Esophagus squamous epithelium (tissue), 4 donors: ENCODE measurements at regions not wholly inside any gene's neighbourhood (a gene's known extent, or its start where the extent isn't known, plus 50 kb on each side); places are given as distances from the start of the nearest gene placed in this dataset.
"Not testable (repeated sequence)": the region's sequence is repeated elsewhere in the genome, so short reads cannot be mapped to it uniquely, and the experiment has no call there.

Experiments used
- POLR2A ChIP-seq, 4 donors: fragments of 450-650 bp; IDR thresholded peaks; one replicate each; pipeline ENCODE4 v1.6.1; 2017; ENCODE audit warnings: antibody characterized with exemption in 4 of 4, mild to moderate bottlenecking in 4 of 4, moderate library complexity in 3 of 4
- TF ChIP-seq, protein P1 (sequence below), 6 experiments: fragments of 450-650 bp in 4 of 6; fragments of 200-600 bp in 2 of 6; sonication (generic) in 2 of 6; IDR thresholded peaks; one replicate each; pipeline ENCODE4 v1.5.1; 2016 to 2019; ENCODE audit warnings: antibody characterized with exemption in 6 of 6, mild to moderate bottlenecking in 4 of 6, moderate library complexity in 4 of 6

DNA sequence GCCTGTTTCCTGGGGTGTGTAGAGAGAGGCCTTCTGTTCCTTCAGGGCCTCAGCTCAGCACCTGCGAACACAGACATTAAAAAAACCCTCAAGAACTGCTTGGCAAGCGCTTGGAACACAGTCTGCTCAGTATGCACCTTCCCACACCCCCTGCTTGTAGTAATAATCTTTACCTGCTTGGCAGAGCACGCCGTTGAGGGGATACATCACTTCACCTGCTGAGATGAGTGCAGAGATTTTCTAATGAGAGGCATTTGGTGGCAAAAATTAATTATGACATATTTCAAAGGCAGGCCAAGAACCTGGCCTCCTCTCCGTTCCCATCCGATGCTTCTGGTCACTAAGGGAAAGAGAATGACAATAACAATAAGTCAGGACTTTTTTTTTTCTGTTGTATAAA lies 93.4 kb upstream of the DPP6 start:
- TF ChIP-seq, protein P1, sequence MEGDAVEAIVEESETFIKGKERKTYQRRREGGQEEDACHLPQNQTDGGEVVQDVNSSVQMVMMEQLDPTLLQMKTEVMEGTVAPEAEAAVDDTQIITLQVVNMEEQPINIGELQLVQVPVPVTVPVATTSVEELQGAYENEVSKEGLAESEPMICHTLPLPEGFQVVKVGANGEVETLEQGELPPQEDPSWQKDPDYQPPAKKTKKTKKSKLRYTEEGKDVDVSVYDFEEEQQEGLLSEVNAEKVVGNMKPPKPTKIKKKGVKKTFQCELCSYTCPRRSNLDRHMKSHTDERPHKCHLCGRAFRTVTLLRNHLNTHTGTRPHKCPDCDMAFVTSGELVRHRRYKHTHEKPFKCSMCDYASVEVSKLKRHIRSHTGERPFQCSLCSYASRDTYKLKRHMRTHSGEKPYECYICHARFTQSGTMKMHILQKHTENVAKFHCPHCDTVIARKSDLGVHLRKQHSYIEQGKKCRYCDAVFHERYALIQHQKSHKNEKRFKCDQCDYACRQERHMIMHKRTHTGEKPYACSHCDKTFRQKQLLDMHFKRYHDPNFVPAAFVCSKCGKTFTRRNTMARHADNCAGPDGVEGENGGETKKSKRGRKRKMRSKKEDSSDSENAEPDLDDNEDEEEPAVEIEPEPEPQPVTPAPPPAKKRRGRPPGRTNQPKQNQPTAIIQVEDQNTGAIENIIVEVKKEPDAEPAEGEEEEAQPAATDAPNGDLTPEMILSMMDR (IDR thresholded peaks at IDR 0.05) = not testable (repeated sequence)
- not testable (repeated sequence) for TF ChIP-seq POLR2A (IDR thresholded peaks at IDR 0.05)
